Astrocyte (in vitro differentiated cells and primary cell): ENCODE measurements at regions not wholly inside any gene's neighbourhood (a gene's known extent, or its start where the extent isn't known, plus 50 kb on each side); places are given as distances from the start of the nearest gene placed in this dataset.

Experiments
- DNase-seq: peaks from one replicate; pipeline ENCODE4 v3.0.0-alpha.2; 2010; ENCODE audit warnings: low read depth
- FAIRE-seq: peaks from 2 replicates; lab custom pipeline; 2011; peaks lifted over from hg19 to GRCh38; lab: Jason Lieb, UNC
- H2AFZ ChIP-seq: 2 replicates; pipeline ENCODE4 v1.6.0; 2012; ENCODE audit warnings: low read depth, low read length, inconsistent platforms
- H3K27ac ChIP-seq: 2 replicates; pipeline ENCODE4 v1.5.1; 2011; ENCODE audit warnings: low read depth, low read length, inconsistent platforms
- H3K27me3 ChIP-seq: 2 replicates; pipeline ENCODE4 v1.6.0; 2011; ENCODE audit warnings: low read length, inconsistent platforms; ENCODE audit not compliant: insufficient read depth
- H3K36me3 ChIP-seq: 2 replicates; pipeline ENCODE4 v1.5.1; 2011; ENCODE audit warnings: low read length, inconsistent platforms; ENCODE audit not compliant: insufficient read depth
- H3K4me1 ChIP-seq: 2 replicates; pipeline ENCODE4 v1.5.1; 2011; ENCODE audit warnings: low read length, inconsistent platforms; ENCODE audit not compliant: insufficient read depth
- H3K4me2 ChIP-seq: 2 replicates; pipeline ENCODE4 v1.6.0; 2012; ENCODE audit warnings: low read length, inconsistent platforms
- H3K4me3 ChIP-seq: 2 replicates; pipeline ENCODE4 v1.5.1; 2011; ENCODE audit warnings: low read depth, mild to moderate bottlenecking, low read length, inconsistent platforms; ENCODE audit not compliant: insufficient read depth
- H3K79me2 ChIP-seq: 2 replicates; pipeline ENCODE4 v1.6.0; 2012; ENCODE audit warnings: mild to moderate bottlenecking, low read length, inconsistent platforms; ENCODE audit not compliant: insufficient read depth
- H3K9ac ChIP-seq: 2 replicates; pipeline ENCODE4 v1.6.0; 2012; ENCODE audit warnings: mild to moderate bottlenecking, low read length, inconsistent platforms
- H3K9me3 ChIP-seq: 2 replicates; pipeline ENCODE4 v1.5.1; 2012; ENCODE audit warnings: low read depth, mild to moderate bottlenecking, low read length, inconsistent platforms; ENCODE audit not compliant: insufficient read depth
- H4K20me1 ChIP-seq: 2 replicates; pipeline ENCODE4 v1.6.0; 2012; ENCODE audit warnings: low read length, inconsistent platforms; ENCODE audit not compliant: insufficient read depth
- H3K27ac Mint-ChIP-seq: one replicate; pipeline ENCODE4 v1.8.0; 2021; ENCODE audit warnings: mild to moderate bottlenecking, mixed read lengths; ENCODE audit not compliant: unreplicated experiment
- H3K27me3 Mint-ChIP-seq: one replicate; pipeline ENCODE4 v1.8.0; 2021; ENCODE audit warnings: low read depth, mixed read lengths; ENCODE audit not compliant: unreplicated experiment
- H3K36me3 Mint-ChIP-seq: one replicate; pipeline ENCODE4 v1.8.0; 2021; ENCODE audit warnings: low read depth, mixed read lengths; ENCODE audit not compliant: unreplicated experiment
- H3K4me1 Mint-ChIP-seq: one replicate; pipeline ENCODE4 v1.8.0; 2021; ENCODE audit warnings: low read depth, mixed read lengths; ENCODE audit not compliant: unreplicated experiment
- H3K4me3 Mint-ChIP-seq: one replicate; pipeline ENCODE4 v1.8.0; 2021; ENCODE audit warnings: mild to moderate bottlenecking, moderate library complexity, mixed read lengths; ENCODE audit not compliant: unreplicated experiment
- H3K9me3 Mint-ChIP-seq: one replicate; pipeline ENCODE4 v1.8.0; 2021; ENCODE audit warnings: mild to moderate bottlenecking, mixed read lengths; ENCODE audit not compliant: unreplicated experiment
- EZH2 ChIP-seq: IDR thresholded peaks from 2 replicates; pipeline ENCODE4 v1.6.1; 2012; ENCODE audit warnings: mild to moderate bottlenecking, low read length, inconsistent platforms; ENCODE audit not compliant: insufficient read depth
- TF ChIP-seq, protein P1 (sequence below): IDR thresholded peaks from 2 replicates; pipeline ENCODE4 v1.5.1; 2011; ENCODE audit warnings: low read depth, mild to moderate bottlenecking, inconsistent platforms, low read length, moderate library complexity; ENCODE audit not compliant: insufficient read depth

DNA sequence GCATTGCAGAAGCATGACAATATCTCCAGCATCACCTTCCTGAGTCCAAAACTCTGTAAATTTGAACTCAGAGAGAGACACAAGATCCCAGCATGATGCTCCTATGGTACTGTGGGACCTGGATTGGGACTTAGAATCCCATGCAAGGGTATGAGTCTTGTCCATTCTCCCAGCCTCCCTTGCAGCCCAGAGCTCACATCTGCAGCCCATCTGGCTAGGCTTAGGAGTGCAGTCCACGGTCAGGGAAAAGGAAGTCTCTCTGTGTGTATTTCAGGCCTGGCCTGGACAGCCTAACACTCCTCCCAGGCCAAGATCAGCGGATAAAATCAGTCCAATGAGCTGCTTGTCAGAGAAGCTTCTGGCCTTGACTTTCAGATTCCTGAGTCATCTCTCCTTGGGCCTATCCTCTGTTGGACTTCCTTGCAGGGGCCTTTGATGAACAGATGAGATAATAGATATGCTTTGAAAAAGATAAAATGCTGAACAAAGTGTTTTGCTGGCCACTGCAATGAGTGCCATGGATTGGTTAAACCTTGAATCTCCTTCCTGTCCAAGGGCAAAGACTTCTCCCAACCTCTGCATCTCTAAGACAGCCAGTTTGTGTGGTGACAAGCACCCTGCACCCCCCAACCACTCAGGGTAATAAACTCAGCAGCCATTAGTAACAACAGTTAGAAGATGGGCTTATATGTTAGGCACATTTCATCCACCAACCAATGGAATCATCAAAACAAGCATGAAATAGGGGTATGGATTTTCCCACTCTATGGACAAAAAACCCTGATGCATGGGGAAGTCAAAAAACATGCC is 412.8 kb upstream of the TBX3 start:
- Histone ChIP-seq H3K4me3 (no peak overlapping the region), H3K9ac (no peak overlapping the region), H3K27me3 (no peaks in the 10 kb centered on the region), H3K27ac (no peak overlapping the region), H3K9me3 (no peaks in the 10 kb centered on the region), H3K4me2 (no peak overlapping the region), H4K20me1 (no peaks in the 10 kb centered on the region), H3K79me2 (no peaks in the 10 kb centered on the region), H3K36me3 (no peaks in the 10 kb centered on the region), H2AFZ (no peak overlapping the region), H3K4me1 (no peaks in the 10 kb centered on the region)
- no peak for TF ChIP-seq EZH2
- TF ChIP-seq, protein P1, sequence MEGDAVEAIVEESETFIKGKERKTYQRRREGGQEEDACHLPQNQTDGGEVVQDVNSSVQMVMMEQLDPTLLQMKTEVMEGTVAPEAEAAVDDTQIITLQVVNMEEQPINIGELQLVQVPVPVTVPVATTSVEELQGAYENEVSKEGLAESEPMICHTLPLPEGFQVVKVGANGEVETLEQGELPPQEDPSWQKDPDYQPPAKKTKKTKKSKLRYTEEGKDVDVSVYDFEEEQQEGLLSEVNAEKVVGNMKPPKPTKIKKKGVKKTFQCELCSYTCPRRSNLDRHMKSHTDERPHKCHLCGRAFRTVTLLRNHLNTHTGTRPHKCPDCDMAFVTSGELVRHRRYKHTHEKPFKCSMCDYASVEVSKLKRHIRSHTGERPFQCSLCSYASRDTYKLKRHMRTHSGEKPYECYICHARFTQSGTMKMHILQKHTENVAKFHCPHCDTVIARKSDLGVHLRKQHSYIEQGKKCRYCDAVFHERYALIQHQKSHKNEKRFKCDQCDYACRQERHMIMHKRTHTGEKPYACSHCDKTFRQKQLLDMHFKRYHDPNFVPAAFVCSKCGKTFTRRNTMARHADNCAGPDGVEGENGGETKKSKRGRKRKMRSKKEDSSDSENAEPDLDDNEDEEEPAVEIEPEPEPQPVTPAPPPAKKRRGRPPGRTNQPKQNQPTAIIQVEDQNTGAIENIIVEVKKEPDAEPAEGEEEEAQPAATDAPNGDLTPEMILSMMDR: no peak
- H3K4me3 Mint-ChIP-seq: no peak overlapping the region
- DNase-seq (no peak), FAIRE-seq (no peak)
- no peak overlapping the region for H3K27ac Mint-ChIP-seq
- H3K36me3 Mint-ChIP-seq: no peaks in the 10 kb centered on the region
- peaks cover 4% of the 10 kb centered on the region for H3K9me3 Mint-ChIP-seq
- H3K4me1 Mint-ChIP-seq: no peaks in the 10 kb centered on the region
- H3K27me3 Mint-ChIP-seq: peaks cover 21% of the 10 kb centered on the region

GRCh38 chr12:115095073-115095748 is 411.2 kb upstream of the TBX3 start:
- H4K20me1 ChIP-seq: no peaks in the 10 kb centered on the region
- no peak overlapping the region for H3K4me3 Mint-ChIP-seq
- H3K4me3 ChIP-seq: no peak overlapping the region
- H3K36me3 ChIP-seq: no peaks in the 10 kb centered on the region
- peaks cover 24% of the 10 kb centered on the region for H3K27me3 Mint-ChIP-seq
- H3K4me1 Mint-ChIP-seq: no peaks in the 10 kb centered on the region
- no peak overlapping the region for H3K4me2 ChIP-seq
- H3K9me3 Mint-ChIP-seq: peaks cover 4% of the 10 kb centered on the region
- no peak overlapping the region for H3K9ac ChIP-seq
- no peak overlapping the region for H3K27ac ChIP-seq
- H3K9me3 ChIP-seq: no peaks in the 10 kb centered on the region
- H3K27ac Mint-ChIP-seq: no peak overlapping the region
- FAIRE-seq: no peak
- DNase-seq: no peak
- H3K27me3 ChIP-seq: no peaks in the 10 kb centered on the region
- no peaks in the 10 kb centered on the region for H3K4me1 ChIP-seq
- TF ChIP-seq EZH2: no peak
- TF ChIP-seq, protein P1: no peak
- H3K36me3 Mint-ChIP-seq: no peaks in the 10 kb centered on the region
- no peaks in the 10 kb centered on the region for H3K79me2 ChIP-seq
- no peak overlapping the region for H2AFZ ChIP-seq
